IMR-90 (cell line): ENCODE measurements at regions not wholly inside any gene's neighbourhood (a gene's known extent, or its start where the extent isn't known, plus 50 kb on each side); places are given as distances from the start of the nearest gene placed in this dataset.

Experiments used
- ATAC-seq: fragments of 200-7000 bp; cut with Tn5 transposase; 2 replicates; pipeline ENCODE4 v1.9.1; 2020; ENCODE audit warnings: low read depth, mild to moderate bottlenecking, moderate library complexity
- BruUV-seq: library from RNA; stranded (reverse); fragments of 400-500 nt; replicated peaks from 2 replicates; lab custom pipeline; 2021; lab: Mats Ljungman, UMichigan
- CTCF ChIA-PET: fragments of 300-600 bp; formaldehyde crosslinking; extraction: SDS; loops from one replicate; lab custom pipeline; 2021; ENCODE audit warnings: antibody characterized with exemption; lab: Yijun Ruan, JAX
- POLR2A ChIA-PET: fragments of 300-600 bp; sonication (Branson Sonifier 250); formaldehyde crosslinking; loops from one replicate; lab custom pipeline; 2022; ENCODE audit warnings: antibody characterized with exemption; ENCODE audit not compliant: unreplicated experiment; lab: Charles Lee
- DNase-seq: peaks from one replicate; pipeline ENCODE4 v3.0.0; 2013
- H2AFZ ChIP-seq: replicated peaks from 2 replicates; pipeline ENCODE3; 2013; ENCODE audit warnings: low read length, mild to moderate bottlenecking; ENCODE audit not compliant: poor library complexity
- H2AK5ac ChIP-seq: 2 replicates; pipeline ENCODE4 v1.6.1; 2013; ENCODE audit warnings: low read depth, low read length, inconsistent platforms
- H2AK9ac ChIP-seq: replicated peaks from 2 replicates; pipeline ENCODE3; 2013; ENCODE audit warnings: mild to moderate bottlenecking, low read depth, low read length, moderate library complexity; ENCODE audit not compliant: poor library complexity
- H2BK120ac ChIP-seq: 2 replicates; pipeline ENCODE4 v1.6.1; 2013; ENCODE audit warnings: low read depth, low read length, inconsistent platforms
- H2BK15ac ChIP-seq: 3 replicates; pipeline ENCODE4 v1.6.1; 2013; ENCODE audit warnings: low read depth, low read length, inconsistent platforms
- H2BK20ac ChIP-seq: 2 replicates; pipeline ENCODE4 v1.6.1; 2013; ENCODE audit warnings: low read depth, mild to moderate bottlenecking, inconsistent platforms, low read length, moderate library complexity
- H2BK5ac ChIP-seq: 2 replicates; pipeline ENCODE4 v1.6.1; 2013; ENCODE audit warnings: mild to moderate bottlenecking, low read depth, low read length, inconsistent platforms; ENCODE audit not compliant: poor library complexity, severe bottlenecking
- H3K14ac ChIP-seq: replicated peaks from 2 replicates; pipeline ENCODE4 v1.6.1; 2013; ENCODE audit warnings: low read depth, low read length, inconsistent platforms
- H3K18ac ChIP-seq: 2 replicates; pipeline ENCODE4 v1.6.1; 2013; ENCODE audit warnings: low read depth, low read length, control low read depth
- H3K23ac ChIP-seq: 2 replicates; pipeline ENCODE4 v1.6.1; 2013; ENCODE audit warnings: low read depth, low read length, inconsistent platforms
- H3K27ac ChIP-seq: 2 replicates; pipeline ENCODE4 v1.5.1; 2013; ENCODE audit warnings: mild to moderate bottlenecking, control low read depth, low read length; ENCODE audit not compliant: insufficient read depth
- H3K27me3 ChIP-seq: 2 replicates; pipeline ENCODE4 v1.6.1; 2013; ENCODE audit warnings: low read length; ENCODE audit not compliant: control insufficient read depth, insufficient read depth
- H3K36me3 ChIP-seq: 2 replicates; pipeline ENCODE4 v1.6.1; 2013; ENCODE audit warnings: low read length, mixed read lengths; ENCODE audit not compliant: control insufficient read depth, insufficient read depth
- H3K4ac ChIP-seq: 2 replicates; pipeline ENCODE4 v1.6.1; 2013; ENCODE audit warnings: low read depth, low read length, inconsistent platforms
- H3K4me1 ChIP-seq: 2 replicates; pipeline ENCODE4 v1.6.1; 2013; ENCODE audit warnings: low read length, mixed read lengths; ENCODE audit not compliant: control insufficient read depth, insufficient read depth
- H3K4me2 ChIP-seq: 2 replicates; pipeline ENCODE4 v1.6.1; 2013; ENCODE audit warnings: low read depth, mild to moderate bottlenecking, control low read depth, low read length, moderate library complexity
- H3K4me3 ChIP-seq: 2 replicates; pipeline ENCODE4 v1.5.1; 2013; ENCODE audit warnings: low read depth, mild to moderate bottlenecking, control low read depth, low read length, moderate library complexity; ENCODE audit not compliant: insufficient read depth
- H3K56ac ChIP-seq: 2 replicates; pipeline ENCODE4 v1.6.1; 2013; ENCODE audit warnings: low read length, inconsistent platforms; ENCODE audit not compliant: insufficient read depth; ENCODE audit errors: extremely low read depth
- H3K79me1 ChIP-seq, 2 experiments: 2 replicates each; pipeline ENCODE4 v1.6.1; 2013; ENCODE audit warnings: low read length in 2 of 2, inconsistent platforms in 1 of 2, low read depth in 1 of 2
- H3K9ac ChIP-seq: 2 replicates; pipeline ENCODE4 v1.6.1; 2013; ENCODE audit warnings: low read depth, low read length, control low read depth
- H3K9me1 ChIP-seq: 2 replicates; pipeline ENCODE4 v1.6.1; 2013; ENCODE audit warnings: low read length, inconsistent platforms; ENCODE audit not compliant: insufficient read depth
- H3K9me3 ChIP-seq: 2 replicates; pipeline ENCODE4 v1.6.1; 2013; ENCODE audit warnings: low read length; ENCODE audit not compliant: control insufficient read depth, insufficient read depth
- H4K20me1 ChIP-seq: 2 replicates; pipeline ENCODE4 v1.6.1; 2013; ENCODE audit warnings: low read length, inconsistent platforms; ENCODE audit not compliant: insufficient read depth
- H4K5ac ChIP-seq: 2 replicates; pipeline ENCODE4 v1.6.1; 2013; ENCODE audit warnings: mild to moderate bottlenecking, low read depth, low read length, control low read depth
- H4K8ac ChIP-seq, 2 experiments: 2 replicates each; pipeline ENCODE4 v1.6.1; 2013; ENCODE audit warnings: low read depth in 2 of 2, low read length in 2 of 2, control low read depth in 1 of 2, inconsistent platforms in 1 of 2
- H4K91ac ChIP-seq: 2 replicates; pipeline ENCODE4 v1.6.1; 2013; ENCODE audit warnings: low read depth, low read length, inconsistent platforms; ENCODE audit not compliant: insufficient read depth
- BHLHE40 ChIP-seq: fragments of 150-350 bp; IDR thresholded peaks from 2 replicates; pipeline ENCODE4 v1.6.1; 2016; ENCODE audit warnings: mild to moderate bottlenecking, low read depth, low read length
- CEBPB ChIP-seq: IDR thresholded peaks from 2 replicates; pipeline ENCODE4 v1.6.1; 2012; ENCODE audit warnings: low read depth, low read length, improper control_type of control experiment
- CHD1 ChIP-seq: IDR thresholded peaks from 2 replicates; pipeline ENCODE4 v1.6.1; 2012; ENCODE audit warnings: low read depth, low read length, improper control_type of control experiment
- CTCF ChIP-seq: conservative IDR thresholded peaks from 2 replicates; pipeline ENCODE4 v1.5.1; 2012; ENCODE audit warnings: mild to moderate bottlenecking, low read depth, low read length, improper control_type of control experiment
- ELK1 ChIP-seq: fragments of 150-350 bp; IDR thresholded peaks from 2 replicates; pipeline ENCODE4 v1.6.1; 2016; ENCODE audit warnings: low read depth, mild to moderate bottlenecking, low read length, moderate library complexity, borderline replicate concordance
- FOS ChIP-seq: fragments of 150-350 bp; IDR thresholded peaks from 2 replicates; pipeline ENCODE4 v1.6.1; 2016; ENCODE audit warnings: low read depth, low read length
- MAFK ChIP-seq: IDR thresholded peaks from 2 replicates; pipeline ENCODE4 v1.6.1; 2012; ENCODE audit warnings: low read depth, low read length, improper control_type of control experiment
- MAZ ChIP-seq: IDR thresholded peaks from 2 replicates; pipeline ENCODE4 v1.6.1; 2012; ENCODE audit warnings: low read depth, mild to moderate bottlenecking, low read length, improper control_type of control experiment, moderate library complexity, borderline replicate concordance
- MXI1 ChIP-seq: IDR thresholded peaks from 2 replicates; pipeline ENCODE4 v1.6.1; 2012; ENCODE audit warnings: low read depth, mild to moderate bottlenecking, low read length, moderate library complexity, borderline replicate concordance
- NFE2L2 ChIP-seq: fragments of 150-350 bp; IDR thresholded peaks from 2 replicates; pipeline ENCODE4 v1.6.1; 2016; ENCODE audit warnings: low read depth, mild to moderate bottlenecking, low read length
- POLR2A ChIP-seq: IDR thresholded peaks from 2 replicates; pipeline ENCODE4 v1.6.1; 2012; ENCODE audit warnings: mild to moderate bottlenecking, low read depth, low read length
- RAD21 ChIP-seq: IDR thresholded peaks from 2 replicates; pipeline ENCODE4 v1.6.1; 2012; ENCODE audit warnings: low read length, improper control_type of control experiment
- RCOR1 ChIP-seq: IDR thresholded peaks from 2 replicates; pipeline ENCODE4 v1.6.1; 2012; ENCODE audit warnings: mild to moderate bottlenecking, low read length, improper control_type of control experiment; ENCODE audit not compliant: insufficient replicate concordance
- RFX5 ChIP-seq: IDR thresholded peaks from 2 replicates; pipeline ENCODE4 v1.8.0; 2012; ENCODE audit warnings: low read depth, mild to moderate bottlenecking, low read length, moderate library complexity
- SMC3 ChIP-seq: fragments of 150-350 bp; IDR thresholded peaks from 2 replicates; pipeline ENCODE4 v1.6.1; 2016; ENCODE audit warnings: low read depth, mild to moderate bottlenecking, antibody characterized with exemption, low read length, moderate library complexity
- USF2 ChIP-seq: fragments of 150-350 bp; IDR thresholded peaks from 2 replicates; pipeline ENCODE4 v1.6.1; 2017; ENCODE audit warnings: mild to moderate bottlenecking, antibody characterized with exemption, low read length, low read depth
- WGBS, 2 experiments: methylation state at CpG; one replicate each; pipeline versions ENCODE4 v1.1.5 to v1.1.7; 2013; ENCODE audit warnings: missing lambda C conversion rate in 2 of 2; ENCODE audit not compliant: insufficient read length in 1 of 2; ENCODE audit errors: extremely low coverage in 2 of 2; 5-methylcytosine and 5-hydroxymethylcytosine counted together
- dilution Hi-C: fragments of 300-500 bp; cut with HindIII; formaldehyde crosslinking; loops from one replicate; pipeline ENCODE4 v1.14.3; 2018; ENCODE audit warnings: low sequenced_read_pairs; ENCODE audit not compliant: unreplicated experiment
- in situ Hi-C: fragments of 300-500 bp; cut with MboI; formaldehyde crosslinking; loops from 3 replicates; pipeline ENCODE4 v1.14.3; 2019; ENCODE audit warnings: low sequenced_read_pairs, inconsistent platforms, mixed read lengths
- intact Hi-C: fragments of 100-400 bp; cut with micrococcal nuclease; formaldehyde crosslinking; loops from 2 replicates; pipeline ENCODE4 v1.10.0; 2022

GRCh38 chr10:44168478-44168877, 216.4 kb downstream of the CXCL12 start:
- no peak overlapping the region for H3K56ac ChIP-seq
- H2AK9ac ChIP-seq, result no peak overlapping the region
- H2BK120ac ChIP-seq, result no peak overlapping the region
- DNase-seq, result no peak
- H3K4me2 ChIP-seq, result no peak overlapping the region
- H3K27me3 ChIP-seq, result peaks cover 16% of the 10 kb centered on the region
- no peaks in the 10 kb centered on the region for H3K36me3 ChIP-seq
- no peak overlapping the region for H2BK5ac ChIP-seq
- no TSS peak for BruUV-seq
- no peaks in the 10 kb centered on the region for H3K9me3 ChIP-seq
- H3K9ac ChIP-seq, result no peak overlapping the region
- H2AFZ ChIP-seq, result no peak overlapping the region
- H2AK5ac ChIP-seq, result no peak overlapping the region
- dilution Hi-C loops (no loop called here), intact Hi-C loops (no loop called here), in situ Hi-C loops (no loop called here)
- no peak overlapping the region for H3K23ac ChIP-seq
- H4K8ac ChIP-seq, result no peak overlapping the region
- H3K4me3 ChIP-seq, result no peak overlapping the region
- no peak overlapping the region for H2BK15ac ChIP-seq
- ChIA-PET CTCF (no interaction called here), POLR2A (no interaction called here)
- H3K79me1 ChIP-seq, result no peaks in the 10 kb centered on the region
- H4K91ac ChIP-seq, result no peak overlapping the region
- H3K27ac ChIP-seq, result no peak overlapping the region
- no peak overlapping the region for H4K5ac ChIP-seq
- H3K14ac ChIP-seq, result no peak overlapping the region
- no peak overlapping the region for H2BK20ac ChIP-seq
- no peaks in the 10 kb centered on the region for H3K9me1 ChIP-seq
- no peaks in the 10 kb centered on the region for H4K20me1 ChIP-seq
- H3K4me1 ChIP-seq, result peaks cover under 1% of the 10 kb centered on the region; the same call in 1 of the 2 replicates
- WGBS, 2 experiments, result 65% methylated on average over 3 of the region's 5 CpGs; no CpG with 5 or more reads in 1 of the 2 experiments
- H3K4ac ChIP-seq, result no peak overlapping the region
- H3K18ac ChIP-seq, result no peak overlapping the region
- ATAC-seq, result no peak
- TF ChIP-seq CTCF (no peak), CHD1 (no peak), SMC3 (no peak), NFE2L2 (no peak), MAFK (no peak), RCOR1 (no peak), RFX5 (no peak), POLR2A (no peak), CEBPB (no peak), MXI1 (no peak), RAD21 (no peak), MAZ (no peak), FOS (no peak), USF2 (no peak), BHLHE40 (no peak), ELK1 (no peak)
